Fibroblast of pulmonary artery (primary cell): ENCODE measurements at regions not wholly inside any gene's neighbourhood (a gene's known extent, or its start where the extent isn't known, plus 50 kb on each side); places are given as distances from the start of the nearest gene placed in this dataset.

Source experiments
- DNase-seq: peaks from one replicate; pipeline ENCODE4 v3.0.0-alpha.2; 2010; ENCODE audit warnings: low read depth
- H3K4me3 ChIP-seq: replicated peaks from 2 replicates; pipeline ENCODE4 v1.5.1; 2011; ENCODE audit warnings: low read depth, mild to moderate bottlenecking, control low read depth, low read length, moderate library complexity
- CTCF ChIP-seq: IDR thresholded peaks from 2 replicates; pipeline ENCODE4 v1.5.1; 2011; ENCODE audit warnings: mild to moderate bottlenecking, control low read depth, low read length, inconsistent platforms; ENCODE audit errors: missing control alignments

GRCh38 chr1:56061824-56062223, 517.5 kb downstream of the PLPP3 start:
- no peak for DNase-seq
- H3K4me3 ChIP-seq, result no peak overlapping the region
- no peak for TF ChIP-seq CTCF

- DNase-seq, result no peak
- TF ChIP-seq CTCF, result no peak
- no peak overlapping the region for H3K4me3 ChIP-seq
Observed at GRCh38 chr1:56060906-56061305, 518.5 kb downstream of the PLPP3 start.

GRCh38 chr1:56057466-56058405, 521.6 kb downstream of the PLPP3 start:
- TF ChIP-seq CTCF, result no peak
- no peak overlapping the region for H3K4me3 ChIP-seq
- DNase-seq, result no peak

GRCh38 chr1:56056438-56057287, 522.7 kb downstream of the PLPP3 start:
- DNase-seq, result peak; percentile 55
- no peak overlapping the region for H3K4me3 ChIP-seq
- TF ChIP-seq CTCF, result no peak

- no peak overlapping the region for H3K4me3 ChIP-seq
- TF ChIP-seq CTCF, result no peak
- no peak for DNase-seq
Observed at GRCh38 chr1:56054959-56055358, 524.4 kb downstream of the PLPP3 start.

- TF ChIP-seq CTCF, result no peak
- no peak for DNase-seq
- no peak overlapping the region for H3K4me3 ChIP-seq
Observed at GRCh38 chr1:56052041-56052440, 527.3 kb downstream of the PLPP3 start.
